Activated CD8-positive, alpha-beta memory T cell treated with anti-CD3 and anti-CD28 coated beads, Interleukin-2, amount 50 U/mL, for 4 hours (primary cell): ENCODE measurements at regions not wholly inside any gene's neighbourhood (a gene's known extent, or its start where the extent isn't known, plus 50 kb on each side); places are given as distances from the start of the nearest gene placed in this dataset.

Experiments
- DNase-seq: peaks from one replicate; pipeline ENCODE4 v3.0.0-alpha.2; 2020

- no peak for DNase-seq
These were observed 216.4 kb downstream of the ANKRD60 start for GRCh38 chr20:58011947-58012610.

- no peak for DNase-seq
These were observed 217.1 kb downstream of the ANKRD60 start for GRCh38 chr20:58011106-58011946.

DNA sequence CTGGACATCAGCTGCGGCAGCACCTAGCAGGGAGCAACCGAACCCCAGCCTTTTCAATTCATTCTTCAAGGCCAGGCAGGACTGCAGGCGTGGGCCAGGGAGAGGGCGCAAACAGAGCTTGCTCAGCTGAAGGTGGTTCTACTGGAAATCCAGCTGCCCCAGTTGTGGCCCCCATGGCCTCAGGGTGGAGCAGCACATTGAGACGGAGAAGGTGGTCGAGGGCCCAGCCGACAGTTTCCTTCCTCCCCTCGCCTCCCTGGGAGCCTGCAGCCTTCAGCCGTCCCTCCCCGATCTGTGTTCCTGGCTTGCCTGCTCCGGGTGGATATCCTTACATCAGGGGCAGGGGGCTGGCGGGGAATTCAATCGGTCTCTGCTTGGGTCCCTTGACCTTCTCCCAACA lies 217.8 kb downstream of the ANKRD60 start:
- no peak for DNase-seq

DNA sequence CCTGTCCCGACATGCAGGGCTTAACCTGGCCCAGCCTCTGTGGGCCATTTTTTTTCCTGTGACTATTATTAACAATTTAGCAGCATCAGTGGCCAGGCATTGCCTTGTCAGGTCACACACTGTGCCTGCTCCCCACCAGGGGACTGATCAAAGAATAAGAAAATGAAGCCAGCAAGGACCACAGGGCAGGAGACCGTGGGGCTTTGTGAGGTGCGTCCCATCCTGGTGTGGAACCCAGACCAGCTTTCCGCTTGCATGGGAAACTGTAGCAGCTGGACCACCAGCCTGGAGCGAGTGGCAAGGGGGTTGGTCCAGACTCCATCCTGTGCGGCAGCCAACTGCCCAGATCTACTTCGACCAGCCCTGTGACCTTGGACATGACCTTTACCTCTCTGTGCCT lies 218.3 kb downstream of the ANKRD60 start:
- DNase-seq, result no peak

- no peak for DNase-seq
These were observed 219.6 kb downstream of the ANKRD60 start for GRCh38 chr20:58008866-58009265.

DNA sequence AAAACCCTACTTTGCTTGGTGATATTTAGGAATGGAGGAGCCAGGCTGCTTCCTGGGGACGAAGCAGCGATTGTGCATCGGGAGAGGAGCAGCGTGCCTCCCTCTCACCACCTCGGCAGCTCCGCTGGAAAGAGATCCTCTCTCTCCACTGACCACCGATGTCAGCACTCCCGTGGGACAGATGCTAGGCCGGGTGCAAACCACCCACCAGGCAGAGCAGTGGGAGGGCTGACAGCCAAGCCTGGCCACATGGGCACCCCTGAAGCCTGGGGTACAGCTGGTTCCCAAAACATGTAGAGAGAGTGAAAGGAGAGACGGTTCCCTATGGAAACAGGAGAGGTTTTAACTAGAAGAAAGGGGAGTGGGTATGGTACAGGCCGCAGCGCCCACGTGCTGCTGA lies 220.0 kb downstream of the ANKRD60 start:
- DNase-seq, result no peak

DNA sequence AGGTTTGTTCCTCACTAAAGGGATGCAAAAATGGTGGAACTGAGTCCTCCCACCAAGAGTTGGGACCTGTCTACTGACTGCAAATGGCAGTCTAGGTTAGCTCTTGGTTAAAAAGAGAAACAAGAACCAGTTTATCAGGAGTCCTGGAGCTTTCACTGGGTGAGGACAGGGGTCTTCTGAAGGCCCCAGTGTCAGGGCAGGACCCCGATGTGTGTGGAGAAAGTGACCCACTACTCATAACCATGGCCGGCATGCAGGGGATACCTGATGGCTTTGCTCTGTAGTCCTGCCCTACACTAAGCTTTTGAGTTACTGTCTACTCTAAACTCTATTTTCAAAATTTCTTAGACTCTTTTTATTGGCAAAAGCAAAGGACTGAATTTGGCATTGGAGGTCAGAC lies 220.5 kb downstream of the ANKRD60 start:
- no peak for DNase-seq

GRCh38 chr20:58006346-58007316 lies 221.8 kb downstream of the ANKRD60 start:
- DNase-seq, result no peak

GRCh38 chr20:58005581-58006345 lies 222.7 kb downstream of the ANKRD60 start:
- no peak for DNase-seq

DNA sequence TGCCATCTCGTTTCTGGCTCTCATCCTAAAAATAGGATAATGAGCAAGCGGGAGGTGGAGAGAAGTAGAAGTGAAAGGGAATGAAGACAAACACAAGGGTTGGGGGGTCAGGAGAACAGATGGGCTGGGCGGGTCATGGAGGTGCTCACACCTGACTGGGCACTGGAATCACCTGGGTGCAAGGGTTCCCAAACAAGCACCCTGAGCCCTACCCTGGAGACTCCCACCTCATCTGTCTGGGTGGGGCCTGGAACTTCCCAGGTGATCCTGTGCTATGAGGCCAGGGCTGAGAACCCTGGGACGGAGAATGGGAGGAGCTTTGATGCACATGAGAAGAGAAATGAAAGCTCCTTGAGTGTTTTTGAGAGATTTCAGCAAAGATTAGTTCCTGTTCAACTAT lies 223.6 kb downstream of the ANKRD60 start:
- no peak for DNase-seq

DNA sequence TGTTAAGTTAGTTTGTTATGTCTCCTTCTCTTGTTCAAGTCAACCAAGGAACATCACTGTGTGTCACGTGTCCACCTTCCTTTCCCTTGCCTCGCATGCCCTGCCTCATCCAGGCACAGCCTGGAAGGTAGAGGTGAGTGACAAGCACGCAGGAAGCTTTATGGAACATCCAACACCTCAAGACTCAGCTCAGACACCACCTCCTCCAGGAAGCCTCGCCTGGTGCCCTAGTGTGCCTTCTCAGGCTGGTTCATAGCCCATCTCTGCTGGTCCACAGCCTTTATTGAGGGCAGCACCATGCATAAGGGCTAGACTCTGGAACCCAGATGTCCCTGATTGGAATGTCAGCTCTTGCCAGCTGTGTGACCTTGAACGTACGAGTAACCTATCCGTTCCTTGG lies 224.3 kb downstream of the ANKRD60 start:
- no peak for DNase-seq

DNA sequence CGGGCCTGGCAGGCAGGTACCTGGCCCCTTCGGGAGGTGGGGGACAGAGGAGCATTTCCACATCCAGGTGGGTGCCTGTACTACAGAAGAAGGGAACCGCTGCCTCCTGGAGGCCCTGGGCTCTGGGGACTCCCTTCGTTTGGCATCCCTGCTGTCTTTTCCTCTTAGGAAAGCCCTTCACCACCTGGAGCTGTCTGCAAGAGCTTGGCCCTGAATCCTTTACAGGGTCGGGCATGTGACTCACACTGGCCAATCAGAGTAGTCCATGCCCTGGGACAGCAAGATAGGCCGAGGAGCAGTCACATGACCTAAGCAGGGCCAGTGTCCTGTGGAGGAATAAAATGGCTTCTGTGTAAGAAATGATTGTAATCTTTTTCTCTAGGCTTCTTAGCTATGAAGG lies 224.9 kb downstream of the ANKRD60 start:
- no peak for DNase-seq

- no peak for DNase-seq
These were observed 225.6 kb downstream of the ANKRD60 start for GRCh38 chr20:58002901-58003300.

DNA sequence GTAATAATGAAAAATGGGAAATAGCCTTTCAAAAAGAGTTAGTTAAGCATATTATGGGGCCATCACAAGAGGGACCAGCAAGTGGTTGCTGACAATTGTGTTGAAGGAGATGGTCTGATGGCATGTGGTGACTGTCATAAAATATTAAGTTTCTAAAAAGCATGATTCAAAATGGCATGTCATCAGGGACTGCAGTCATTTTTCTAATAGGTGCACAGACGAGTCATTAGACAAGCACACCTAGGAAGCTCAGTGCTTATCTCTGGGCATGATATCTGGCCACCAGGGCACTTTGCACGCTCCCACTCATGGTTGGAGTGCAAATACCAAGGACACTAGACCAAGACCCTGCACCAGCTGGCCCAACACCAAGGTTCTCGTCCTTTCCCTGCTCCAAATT lies 226.5 kb downstream of the ANKRD60 start:
- no peak for DNase-seq

DNA sequence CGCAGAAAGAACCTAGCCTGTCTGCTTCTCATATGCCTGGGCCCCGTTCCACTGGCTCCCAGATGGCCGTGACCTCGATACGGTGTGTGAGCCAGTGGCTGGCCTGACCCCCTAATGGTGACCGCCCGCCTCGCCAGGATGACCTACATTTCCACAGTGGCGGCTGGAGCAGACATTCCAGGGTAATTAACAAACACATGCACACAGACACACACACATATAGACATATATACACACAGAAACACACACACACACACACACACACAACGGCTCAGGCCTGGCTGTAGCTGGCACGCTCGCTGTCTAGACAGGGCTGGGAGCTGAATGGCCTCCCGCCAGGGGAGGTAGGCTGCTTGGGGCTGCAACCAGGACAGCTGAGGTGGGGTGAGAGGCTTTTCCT lies 227.1 kb downstream of the ANKRD60 start:
- DNase-seq, result no peak

- DNase-seq, result no peak
These were observed 227.6 kb downstream of the ANKRD60 start for GRCh38 chr20:58000861-58001260.

- no peak for DNase-seq
These were observed 228.9 kb downstream of the ANKRD60 start for GRCh38 chr20:57999465-58000111.

GRCh38 chr20:57998981-57999464 lies 229.4 kb downstream of the ANKRD60 start:
- no peak for DNase-seq

DNA sequence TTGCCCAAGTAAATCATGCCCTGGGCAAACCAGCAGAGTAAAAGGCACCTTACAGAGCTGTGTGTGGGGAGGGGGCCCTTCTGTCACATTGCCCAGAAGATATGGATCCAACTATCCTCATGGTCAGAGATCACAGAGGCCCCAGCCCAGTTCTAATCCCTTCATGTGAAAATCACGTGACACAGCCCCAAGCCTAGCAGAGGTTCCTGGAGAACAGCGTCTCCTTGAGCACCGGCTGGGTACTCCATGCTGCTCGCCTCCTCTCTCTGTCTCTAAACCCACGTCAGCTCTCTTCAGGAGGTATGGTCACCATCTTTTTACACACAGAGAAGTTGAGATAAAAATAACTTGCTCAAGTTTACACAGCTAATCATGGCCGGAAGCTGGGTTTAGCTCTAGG lies 230.2 kb downstream of the ANKRD60 start:
- DNase-seq, result no peak

DNA sequence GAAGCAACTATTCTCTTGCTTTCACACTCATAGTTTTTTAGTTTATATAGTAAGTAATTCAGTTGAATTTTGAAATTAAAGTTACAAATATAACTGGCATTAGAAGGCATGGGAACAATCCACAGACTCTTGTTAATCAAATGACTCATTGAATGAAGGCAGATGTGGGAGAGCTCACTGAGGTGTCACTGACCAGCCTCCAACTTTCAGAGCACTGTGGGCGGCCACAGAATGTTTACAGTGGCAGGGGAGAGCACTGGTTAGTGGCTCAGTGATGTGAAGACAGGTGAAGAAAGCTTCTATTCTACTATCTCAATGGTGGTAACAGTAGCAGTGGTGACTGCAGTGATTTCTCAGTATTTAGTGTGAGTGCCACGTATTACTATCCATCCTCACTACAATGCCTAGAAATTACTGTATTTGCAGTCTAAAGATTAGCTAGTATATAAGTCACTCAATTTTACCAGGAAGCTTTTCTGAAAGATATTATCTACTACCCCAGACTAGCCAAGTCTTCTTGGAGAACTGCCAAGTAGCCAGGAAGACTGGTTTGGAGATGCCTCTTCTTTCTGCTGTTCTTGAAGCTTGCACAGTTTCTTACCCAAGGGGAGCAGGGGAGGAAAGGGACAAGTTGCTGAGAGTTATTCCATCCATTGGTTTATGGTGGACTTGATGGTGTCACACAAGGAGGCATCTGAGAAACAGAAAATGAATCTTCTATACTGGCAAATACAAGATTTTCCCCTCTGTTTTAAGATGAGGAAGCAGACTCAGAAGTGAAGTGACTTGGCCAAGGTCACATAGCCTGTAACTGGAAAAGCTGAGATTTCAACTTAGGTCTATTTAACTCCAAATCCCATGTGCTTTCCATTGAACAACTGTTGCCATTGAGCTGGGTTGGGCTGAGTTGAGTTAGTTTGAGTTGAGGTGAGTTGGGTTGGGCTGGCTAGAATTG lies 231.2 kb downstream of the ANKRD60 start:
- DNase-seq, result no peak

- DNase-seq, result no peak
These were observed 232.0 kb downstream of the ANKRD60 start for GRCh38 chr20:57996465-57996864.
